ENCODE measurements at regions not wholly inside any gene's neighbourhood (a gene's known extent, or its start where the extent isn't known, plus 50 kb on each side); places are given as distances from the start of the nearest gene placed in this dataset.

GRCh38 chr1:84759756-84760155 is 69.5 kb upstream of the SSX2IP start:
- DNase-seq, result no peak

GRCh38 chr1:84758968-84759491 is 68.8 kb upstream of the SSX2IP start:
- DNase-seq, result no peak

- DNase-seq, result no peak
Observed at GRCh38 chr1:84758476-84758875, 68.2 kb upstream of the SSX2IP start.

GRCh38 chr1:84757301-84757700 is 67.0 kb upstream of the SSX2IP start:
- no peak for DNase-seq

GRCh38 chr1:84756455-84757082 is 66.3 kb upstream of the SSX2IP start:
- no peak for DNase-seq

- no peak for DNase-seq
Observed at GRCh38 chr1:84756001-84756400, 65.7 kb upstream of the SSX2IP start.

- DNase-seq, result no peak
Observed at GRCh38 chr1:84755216-84755615, 65.0 kb upstream of the SSX2IP start.

- no peak for DNase-seq
Observed at GRCh38 chr1:84754386-84754703, 64.1 kb upstream of the SSX2IP start.

GRCh38 chr1:84753516-84754385 is 63.5 kb upstream of the SSX2IP start:
- peak; percentile 71 to 79 for DNase-seq

- no peak for DNase-seq
Observed at GRCh38 chr1:84750110-84750730, 60.0 kb upstream of the SSX2IP start.

- no peak for DNase-seq
Observed at GRCh38 chr1:84749427-84749826, 59.2 kb upstream of the SSX2IP start.

GRCh38 chr1:84748364-84748763 is 58.1 kb upstream of the SSX2IP start:
- no peak for DNase-seq

- no peak for DNase-seq
Observed at GRCh38 chr1:84745857-84746256, 55.6 kb upstream of the SSX2IP start.

- no peak for DNase-seq
Observed at GRCh38 chr1:84743896-84744295, 53.6 kb upstream of the SSX2IP start.

GRCh38 chr1:84742653-84743052 is 52.4 kb upstream of the SSX2IP start:
- DNase-seq, result no peak

GRCh38 chr1:84740050-84740714 is 49.9 kb upstream of the SSX2IP start:
- DNase-seq, result no peak

All from activated CD4-positive, alpha-beta T cell treated with anti-CD3 and anti-CD28 coated beads for 4 hours (primary cell).